ENCODE measurements at regions not wholly inside any gene's neighbourhood (a gene's known extent, or its start where the extent isn't known, plus 50 kb on each side); places are given as distances from the start of the nearest gene placed in this dataset.
"Not testable (repeated sequence)": the region's sequence is repeated elsewhere in the genome, so short reads cannot be mapped to it uniquely, and the experiment has no call there.

GRCh38 chr22:19657252-19658056 is 56.8 kb upstream of the SEPTIN5 start:
- H3K4me3 ChIP-seq (ENCODE audit: low read length in 2 of 2) = no peak overlapping the region
- H3K27me3 ChIP-seq (ENCODE audit: control insufficient read depth in 1 of 2, insufficient read depth in 2 of 2, low read length in 2 of 2) = no peaks in the 10 kb centered on the region
- H3K36me3 ChIP-seq (ENCODE audit: control insufficient read depth in 2 of 2, insufficient read depth in 2 of 2, low read length in 2 of 2) = no peaks in the 10 kb centered on the region
- H3K4me1 ChIP-seq (ENCODE audit: control insufficient read depth, insufficient read depth, low read length) = no peaks in the 10 kb centered on the region
- no peak overlapping the region for H3K9ac ChIP-seq (ENCODE audit: low read length in 2 of 2)
- H3K9me3 ChIP-seq (ENCODE audit: control insufficient read depth in 2 of 2, low read length in 2 of 2) = no peaks in the 10 kb centered on the region
- H3K27ac ChIP-seq (ENCODE audit: low read length) = no peak overlapping the region

GRCh38 chr22:19658057-19658966 is 56.0 kb upstream of the SEPTIN5 start:
- no peak overlapping the region for H3K4me3 ChIP-seq (ENCODE audit: low read length in 2 of 2)
- peaks cover 2% of the 10 kb centered on the region for H3K4me1 ChIP-seq (ENCODE audit: control insufficient read depth, insufficient read depth, low read length)
- no peak overlapping the region for H3K9ac ChIP-seq (ENCODE audit: low read length in 2 of 2)
- no peaks in the 10 kb centered on the region for H3K9me3 ChIP-seq (ENCODE audit: control insufficient read depth in 2 of 2, low read length in 2 of 2)
- no peak overlapping the region for H3K27ac ChIP-seq (ENCODE audit: low read length)
- no peaks in the 10 kb centered on the region for H3K27me3 ChIP-seq (ENCODE audit: control insufficient read depth in 1 of 2, insufficient read depth in 2 of 2, low read length in 2 of 2)
- H3K36me3 ChIP-seq (ENCODE audit: control insufficient read depth in 2 of 2, insufficient read depth in 2 of 2, low read length in 2 of 2) = no peaks in the 10 kb centered on the region

- Histone ChIP-seq H3K9me3 (ENCODE audit: control insufficient read depth in 2 of 2, low read length in 2 of 2) (no peaks in the 10 kb centered on the region), H3K4me3 (ENCODE audit: low read length in 2 of 2) (no peak overlapping the region), H3K9ac (ENCODE audit: low read length in 2 of 2) (no peak overlapping the region), H3K27me3 (ENCODE audit: control insufficient read depth in 1 of 2, insufficient read depth in 2 of 2, low read length in 2 of 2) (no peaks in the 10 kb centered on the region), H3K27ac (ENCODE audit: low read length) (no peak overlapping the region), H3K4me1 (ENCODE audit: control insufficient read depth, insufficient read depth, low read length) (peaks cover 10% of the 10 kb centered on the region), H3K36me3 (ENCODE audit: control insufficient read depth in 2 of 2, insufficient read depth in 2 of 2, low read length in 2 of 2) (no peaks in the 10 kb centered on the region)
Measured at GRCh38 chr22:19658967-19659804, 55.1 kb upstream of the SEPTIN5 start.

DNA sequence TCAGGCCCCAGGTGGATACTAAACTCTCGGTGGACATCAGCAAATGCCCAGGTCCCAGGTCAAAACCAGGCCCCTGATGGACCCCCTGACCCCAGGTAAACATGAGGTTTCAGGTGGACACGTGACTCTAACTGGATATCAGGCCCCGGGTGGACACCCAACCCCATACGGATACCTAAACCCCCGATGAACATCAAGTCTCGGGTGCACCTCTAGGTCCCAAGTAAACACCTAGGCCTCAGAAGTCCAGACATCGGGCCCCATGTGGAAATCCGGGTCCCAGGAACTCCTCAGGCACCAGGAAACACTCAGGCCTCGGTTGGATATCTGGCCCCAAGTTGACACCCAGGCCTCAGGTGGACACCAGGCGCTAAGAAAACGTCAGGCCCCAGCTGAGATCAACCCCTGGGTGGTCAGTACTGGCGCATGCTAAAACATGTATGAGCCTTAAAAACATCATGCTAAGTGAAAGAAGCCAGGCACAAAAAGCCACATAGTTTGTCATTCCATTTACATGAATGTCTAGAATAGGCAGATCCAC is 54.4 kb upstream of the SEPTIN5 start:
- Histone ChIP-seq H3K4me1 (ENCODE audit: control insufficient read depth, insufficient read depth, low read length) (peaks cover 10% of the 10 kb centered on the region), H3K27ac (ENCODE audit: low read length) (no peak overlapping the region), H3K4me3 (ENCODE audit: low read length in 2 of 2) (no peak overlapping the region), H3K9ac (ENCODE audit: low read length in 2 of 2) (no peak overlapping the region), H3K27me3 (ENCODE audit: control insufficient read depth in 1 of 2, insufficient read depth in 2 of 2, low read length in 2 of 2) (no peaks in the 10 kb centered on the region), H3K36me3 (ENCODE audit: control insufficient read depth in 2 of 2, insufficient read depth in 2 of 2, low read length in 2 of 2) (no peaks in the 10 kb centered on the region), H3K9me3 (ENCODE audit: control insufficient read depth in 2 of 2, low read length in 2 of 2) (no peaks in the 10 kb centered on the region)

DNA sequence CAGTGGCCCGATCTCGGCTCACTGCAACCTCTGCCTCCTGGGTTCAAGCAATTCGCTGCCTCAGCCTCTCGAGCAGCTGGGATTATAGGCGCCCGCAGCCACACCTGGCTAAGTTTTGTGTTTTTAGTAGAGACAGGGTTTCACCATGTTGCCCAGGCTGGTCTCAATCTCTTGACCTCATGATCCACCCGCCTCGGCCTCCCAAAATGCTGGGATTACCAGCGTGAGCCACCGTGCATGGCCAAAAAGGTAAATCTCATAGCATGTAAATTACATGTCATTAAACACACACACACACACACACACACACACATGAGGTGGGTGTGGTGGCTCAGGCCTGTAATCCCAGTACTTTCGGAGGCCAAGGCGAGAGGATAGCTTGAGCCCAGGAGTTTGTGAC is 53.7 kb upstream of the SEPTIN5 start:
- not testable (repeated sequence) for H3K4me3 ChIP-seq (ENCODE audit: low read length in 2 of 2); H3K36me3 ChIP-seq (ENCODE audit: control insufficient read depth in 2 of 2, insufficient read depth in 2 of 2, low read length in 2 of 2); H3K27ac ChIP-seq (ENCODE audit: low read length); H3K27me3 ChIP-seq (ENCODE audit: control insufficient read depth in 1 of 2, insufficient read depth in 2 of 2, low read length in 2 of 2); H3K9ac ChIP-seq (ENCODE audit: low read length in 2 of 2); H3K9me3 ChIP-seq (ENCODE audit: control insufficient read depth in 2 of 2, low read length in 2 of 2)
- H3K4me1 ChIP-seq (ENCODE audit: control insufficient read depth, insufficient read depth, low read length) = peaks cover 10% of the 10 kb centered on the region

DNA sequence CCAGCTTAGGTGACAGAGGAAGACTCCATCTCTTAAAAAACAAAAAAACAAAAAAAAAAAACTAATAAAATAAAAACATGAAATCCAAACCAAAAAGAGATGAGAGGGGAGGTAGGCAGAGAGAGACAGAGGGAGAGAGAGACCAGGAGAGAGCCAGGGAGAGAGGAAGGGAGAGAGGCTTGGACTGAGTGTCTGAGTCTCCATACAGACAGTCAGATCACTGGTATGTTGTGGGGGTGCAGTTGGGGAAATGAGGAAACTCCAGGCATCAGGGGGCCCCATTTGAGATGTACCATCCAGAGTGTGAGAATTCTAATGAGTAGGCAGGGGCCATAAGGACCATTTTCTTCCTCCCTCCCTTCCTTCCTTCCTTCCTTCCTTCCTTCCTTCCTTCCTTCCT is 53.1 kb upstream of the SEPTIN5 start:
- no peaks in the 10 kb centered on the region for H3K9me3 ChIP-seq (ENCODE audit: control insufficient read depth in 2 of 2, low read length in 2 of 2)
- no peak overlapping the region for H3K27ac ChIP-seq (ENCODE audit: low read length)
- H3K27me3 ChIP-seq (ENCODE audit: control insufficient read depth in 1 of 2, insufficient read depth in 2 of 2, low read length in 2 of 2) = no peaks in the 10 kb centered on the region
- no peak overlapping the region for H3K9ac ChIP-seq (ENCODE audit: low read length in 2 of 2)
- peaks cover 10% of the 10 kb centered on the region for H3K4me1 ChIP-seq (ENCODE audit: control insufficient read depth, insufficient read depth, low read length)
- no peak overlapping the region for H3K4me3 ChIP-seq (ENCODE audit: low read length in 2 of 2)
- no peaks in the 10 kb centered on the region for H3K36me3 ChIP-seq (ENCODE audit: control insufficient read depth in 2 of 2, insufficient read depth in 2 of 2, low read length in 2 of 2)

DNA sequence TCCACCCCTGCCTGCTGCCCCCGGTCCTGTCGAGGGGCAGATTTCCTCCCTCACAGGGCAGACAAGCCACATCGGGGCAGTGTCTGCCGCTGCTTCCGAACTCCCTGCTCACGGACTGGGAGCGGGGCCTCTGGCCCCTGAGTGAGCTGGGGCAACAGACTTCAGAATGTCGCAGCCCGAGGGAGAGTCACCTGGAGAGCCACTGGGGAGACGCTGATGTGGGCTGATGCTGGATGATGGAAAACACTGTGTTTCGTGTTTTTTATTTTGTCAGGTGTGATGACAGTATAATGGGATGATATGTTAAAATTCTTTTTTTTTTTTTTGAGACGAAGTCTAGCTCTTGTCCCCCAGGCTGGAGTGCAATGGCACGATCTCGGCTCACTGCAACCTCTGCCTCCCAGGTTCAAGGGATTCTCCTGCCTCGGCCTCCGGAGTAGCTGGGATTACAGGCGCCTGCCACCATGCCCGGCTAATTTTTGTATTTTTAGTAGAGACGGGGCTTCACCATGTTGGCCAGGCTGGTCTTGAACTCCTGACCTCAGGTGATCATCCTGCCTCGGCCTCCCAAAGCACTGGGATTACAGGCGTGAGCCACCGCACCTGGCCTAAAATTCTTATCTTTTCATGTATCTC is 52.1 kb upstream of the SEPTIN5 start:
- not testable (repeated sequence) for H3K9me3 ChIP-seq (ENCODE audit: control insufficient read depth in 2 of 2, low read length in 2 of 2); H3K27ac ChIP-seq (ENCODE audit: low read length); H3K36me3 ChIP-seq (ENCODE audit: control insufficient read depth in 2 of 2, insufficient read depth in 2 of 2, low read length in 2 of 2); H3K27me3 ChIP-seq (ENCODE audit: control insufficient read depth in 1 of 2, insufficient read depth in 2 of 2, low read length in 2 of 2); H3K4me3 ChIP-seq (ENCODE audit: low read length in 2 of 2); H3K9ac ChIP-seq (ENCODE audit: low read length in 2 of 2)
- peaks cover 10% of the 10 kb centered on the region for H3K4me1 ChIP-seq (ENCODE audit: control insufficient read depth, insufficient read depth, low read length)

- no peak overlapping the region for H3K4me3 ChIP-seq (ENCODE audit: low read length in 2 of 2)
- H3K36me3 ChIP-seq (ENCODE audit: control insufficient read depth in 2 of 2, insufficient read depth in 2 of 2, low read length in 2 of 2) = no peaks in the 10 kb centered on the region
- no peak overlapping the region for H3K9ac ChIP-seq (ENCODE audit: low read length in 2 of 2)
- no peaks in the 10 kb centered on the region for H3K27me3 ChIP-seq (ENCODE audit: control insufficient read depth in 1 of 2, insufficient read depth in 2 of 2, low read length in 2 of 2)
- no peaks in the 10 kb centered on the region for H3K9me3 ChIP-seq (ENCODE audit: control insufficient read depth in 2 of 2, low read length in 2 of 2)
- H3K27ac ChIP-seq (ENCODE audit: low read length) = no peak overlapping the region
- H3K4me1 ChIP-seq (ENCODE audit: control insufficient read depth, insufficient read depth, low read length) = peaks cover 10% of the 10 kb centered on the region
Measured at GRCh38 chr22:19663286-19663815, 51.0 kb upstream of the SEPTIN5 start.

GRCh38 chr22:19663821-19664355 is 50.4 kb upstream of the SEPTIN5 start:
- Histone ChIP-seq H3K4me1 (ENCODE audit: control insufficient read depth, insufficient read depth, low read length) (peaks cover 10% of the 10 kb centered on the region), H3K9me3 (ENCODE audit: control insufficient read depth in 2 of 2, low read length in 2 of 2) (no peaks in the 10 kb centered on the region), H3K4me3 (ENCODE audit: low read length in 2 of 2) (peak overlapping the region in 1 of 2 donors; percentile 15), H3K9ac (ENCODE audit: low read length in 2 of 2) (no peak overlapping the region), H3K27me3 (ENCODE audit: control insufficient read depth in 1 of 2, insufficient read depth in 2 of 2, low read length in 2 of 2) (no peaks in the 10 kb centered on the region), H3K27ac (ENCODE audit: low read length) (no peak overlapping the region), H3K36me3 (ENCODE audit: control insufficient read depth in 2 of 2, insufficient read depth in 2 of 2, low read length in 2 of 2) (no peaks in the 10 kb centered on the region)
